ENCODE measurements at regions not wholly inside any gene's neighbourhood (a gene's known extent, or its start where the extent isn't known, plus 50 kb on each side); places are given as distances from the start of the nearest gene placed in this dataset.

DNA sequence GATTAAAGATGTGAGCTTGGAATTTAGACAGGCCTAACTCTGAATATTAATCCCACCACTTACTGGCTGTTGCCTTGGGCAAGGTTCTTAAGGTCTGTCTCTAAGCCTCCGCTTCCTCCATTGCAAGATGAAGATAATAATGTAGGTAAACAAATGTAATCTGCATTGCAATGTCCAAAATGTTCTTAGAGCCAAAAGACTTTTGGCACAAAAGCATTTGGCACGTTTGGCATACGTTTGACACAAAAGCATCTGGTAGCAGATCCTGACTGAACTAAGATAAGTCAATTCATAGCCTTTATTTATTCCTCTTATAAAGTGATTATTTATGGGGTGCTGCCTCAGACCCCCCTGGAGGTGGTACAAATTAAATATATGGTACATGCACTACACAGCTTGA, 229.9 kb upstream of the STXBP5 start:
- no CpG with 5 or more reads among the region's 3 CpGs for WGBS (ENCODE audit: insufficient coverage)
- H4K20me1 ChIP-seq (ENCODE audit: insufficient read depth, low read length) = no peaks in the 10 kb centered on the region
- H3K4me3 ChIP-seq (replicated peaks in 1 of 3; ENCODE audit: low read depth in 2 of 3, low read length in 3 of 3) = no peak overlapping the region
- DNase-seq = no peak
- H3K9ac ChIP-seq (ENCODE audit: insufficient read depth, low read length, poor library complexity, severe bottlenecking) = no peak overlapping the region
- H3K36me3 ChIP-seq (replicated peaks in 1 of 2; ENCODE audit: control insufficient read depth in 1 of 2, insufficient read depth in 2 of 2, low read length in 2 of 2) = no peaks in the 10 kb centered on the region
- intact Hi-C loops (cut with micrococcal nuclease) = no loop called here
- no peaks in the 10 kb centered on the region for H3K4me1 Mint-ChIP-seq
- no peak overlapping the region for H3K27ac ChIP-seq (ENCODE audit: low read depth in 1 of 2, low read length in 2 of 2)
- H3K27me3 Mint-ChIP-seq (ENCODE audit: low read depth in 3 of 3) = peaks cover 0 to 3% (median 0%) of the 10 kb centered on the region in 3 donors
- H3K4me1 ChIP-seq (ENCODE audit: control insufficient read depth in 1 of 2, insufficient read depth in 2 of 2, low read length in 2 of 2) = no peaks in the 10 kb centered on the region
- no peaks in the 10 kb centered on the region for H3K9me3 Mint-ChIP-seq
- H3K9me3 ChIP-seq (replicated peaks in 1 of 2; ENCODE audit: control insufficient read depth in 1 of 2, insufficient read depth in 1 of 2, low read length in 2 of 2) = no peaks in the 10 kb centered on the region
- no peak overlapping the region for H3K27ac Mint-ChIP-seq
- no peak overlapping the region for H3K4me2 ChIP-seq (replicated peaks; ENCODE audit: extremely low read depth, low read length, poor library complexity, severe bottlenecking)
- no peak overlapping the region for H3K4me3 Mint-ChIP-seq
- no peak overlapping the region for H2AFZ ChIP-seq (ENCODE audit: insufficient read depth, low read depth, low read length, poor library complexity, severe bottlenecking)
- no peaks in the 10 kb centered on the region for H3K79me2 ChIP-seq (ENCODE audit: insufficient read depth, low read length)
- H3K27me3 ChIP-seq (ENCODE audit: control insufficient read depth in 2 of 2, insufficient read depth in 2 of 2, low read length in 2 of 2) = no peaks in the 10 kb centered on the region
- TF ChIP-seq, protein P1, sequence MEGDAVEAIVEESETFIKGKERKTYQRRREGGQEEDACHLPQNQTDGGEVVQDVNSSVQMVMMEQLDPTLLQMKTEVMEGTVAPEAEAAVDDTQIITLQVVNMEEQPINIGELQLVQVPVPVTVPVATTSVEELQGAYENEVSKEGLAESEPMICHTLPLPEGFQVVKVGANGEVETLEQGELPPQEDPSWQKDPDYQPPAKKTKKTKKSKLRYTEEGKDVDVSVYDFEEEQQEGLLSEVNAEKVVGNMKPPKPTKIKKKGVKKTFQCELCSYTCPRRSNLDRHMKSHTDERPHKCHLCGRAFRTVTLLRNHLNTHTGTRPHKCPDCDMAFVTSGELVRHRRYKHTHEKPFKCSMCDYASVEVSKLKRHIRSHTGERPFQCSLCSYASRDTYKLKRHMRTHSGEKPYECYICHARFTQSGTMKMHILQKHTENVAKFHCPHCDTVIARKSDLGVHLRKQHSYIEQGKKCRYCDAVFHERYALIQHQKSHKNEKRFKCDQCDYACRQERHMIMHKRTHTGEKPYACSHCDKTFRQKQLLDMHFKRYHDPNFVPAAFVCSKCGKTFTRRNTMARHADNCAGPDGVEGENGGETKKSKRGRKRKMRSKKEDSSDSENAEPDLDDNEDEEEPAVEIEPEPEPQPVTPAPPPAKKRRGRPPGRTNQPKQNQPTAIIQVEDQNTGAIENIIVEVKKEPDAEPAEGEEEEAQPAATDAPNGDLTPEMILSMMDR (IDR thresholded peaks at IDR 0.05) = no peak
- no peaks in the 10 kb centered on the region for H3K36me3 Mint-ChIP-seq

DNA sequence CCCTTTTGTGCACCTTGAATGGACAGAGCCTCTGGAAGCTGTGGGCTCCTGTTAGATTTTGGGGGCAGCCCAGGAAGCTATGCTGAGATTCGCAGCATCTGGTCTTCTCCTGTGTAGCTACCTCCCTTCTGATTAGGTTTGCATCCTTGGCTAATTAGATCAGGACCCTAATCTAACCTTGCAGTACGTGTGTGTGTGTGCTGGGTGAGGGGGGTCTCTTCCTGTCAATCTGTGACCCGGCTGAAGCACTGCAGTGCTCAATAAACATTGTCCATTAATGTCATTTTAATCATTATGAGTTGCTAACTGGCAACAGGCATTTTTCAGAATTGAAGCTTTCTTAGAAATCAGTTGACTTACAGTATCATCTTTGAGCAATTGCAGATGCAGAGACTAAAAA, 229.1 kb upstream of the STXBP5 start:
- Histone ChIP-seq H3K4me2 (replicated peaks; ENCODE audit: extremely low read depth, low read length, poor library complexity, severe bottlenecking) (no peak overlapping the region), H3K4me3 (replicated peaks in 1 of 3; ENCODE audit: low read depth in 2 of 3, low read length in 3 of 3) (no peak overlapping the region), H3K4me1 (ENCODE audit: control insufficient read depth in 1 of 2, insufficient read depth in 2 of 2, low read length in 2 of 2) (no peaks in the 10 kb centered on the region), H3K36me3 (replicated peaks in 1 of 2; ENCODE audit: control insufficient read depth in 1 of 2, insufficient read depth in 2 of 2, low read length in 2 of 2) (no peaks in the 10 kb centered on the region), H3K9ac (ENCODE audit: insufficient read depth, low read length, poor library complexity, severe bottlenecking) (no peak overlapping the region), H3K9me3 (replicated peaks in 1 of 2; ENCODE audit: control insufficient read depth in 1 of 2, insufficient read depth in 1 of 2, low read length in 2 of 2) (no peaks in the 10 kb centered on the region), H4K20me1 (ENCODE audit: insufficient read depth, low read length) (no peaks in the 10 kb centered on the region), H3K27ac (ENCODE audit: low read depth in 1 of 2, low read length in 2 of 2) (no peak overlapping the region), H2AFZ (ENCODE audit: insufficient read depth, low read depth, low read length, poor library complexity, severe bottlenecking) (no peak overlapping the region), H3K27me3 (ENCODE audit: control insufficient read depth in 2 of 2, insufficient read depth in 2 of 2, low read length in 2 of 2) (no peaks in the 10 kb centered on the region), H3K79me2 (ENCODE audit: insufficient read depth, low read length) (no peaks in the 10 kb centered on the region)
- TF ChIP-seq, protein P1 (IDR thresholded peaks at IDR 0.05) = no peak
- Mint-ChIP-seq H3K27me3 (ENCODE audit: low read depth in 3 of 3) (peaks cover 0 to 3% (median 0%) of the 10 kb centered on the region in 3 donors), H3K9me3 (no peaks in the 10 kb centered on the region), H3K36me3 (no peaks in the 10 kb centered on the region), H3K4me1 (no peaks in the 10 kb centered on the region), H3K27ac (no peak overlapping the region), H3K4me3 (no peak overlapping the region)
- intact Hi-C loops (cut with micrococcal nuclease) = no loop called here
- WGBS (ENCODE audit: insufficient coverage) = 100% methylated on average over 1 of the region's 3 CpGs
- DNase-seq = no peak
